Medulla oblongata (tissue), 1 donor: ENCODE measurements at regions not wholly inside any gene's neighbourhood (a gene's known extent, or its start where the extent isn't known, plus 50 kb on each side); places are given as distances from the start of the nearest gene placed in this dataset.

Source experiments
- DNase-seq: peaks from one replicate; pipeline ENCODE4 v3.0.0-alpha.2; 2015; ENCODE audit errors: extremely low spot score

- DNase-seq, result no peak
Observed at GRCh38 chr6:48272518-48272917, 161.5 kb upstream of the PTCHD4 start.

DNA sequence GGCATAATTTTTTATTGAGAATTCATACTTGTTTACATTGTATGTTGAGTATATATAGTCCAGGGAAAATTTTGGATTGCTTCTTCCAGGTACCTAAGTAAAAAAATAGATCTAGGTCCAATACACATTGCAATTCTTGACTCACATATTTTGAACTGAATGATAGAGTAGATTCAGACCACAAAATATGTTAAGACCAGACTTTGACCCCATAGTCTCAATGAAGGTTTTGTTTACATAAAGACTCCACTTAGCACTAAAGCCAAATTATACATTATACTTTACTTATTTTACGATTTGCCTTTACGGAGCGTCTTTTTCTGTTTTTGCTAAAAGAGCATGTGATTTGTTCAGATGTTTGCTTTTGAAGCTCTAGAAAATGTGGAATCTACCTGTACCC is 144.1 kb upstream of the PTCHD4 start:
- no peak for DNase-seq

- DNase-seq, result no peak
Observed at GRCh38 chr6:48249071-48249470, 138.1 kb upstream of the PTCHD4 start.

GRCh38 chr6:48243071-48243470 is 132.1 kb upstream of the PTCHD4 start:
- no peak for DNase-seq

DNA sequence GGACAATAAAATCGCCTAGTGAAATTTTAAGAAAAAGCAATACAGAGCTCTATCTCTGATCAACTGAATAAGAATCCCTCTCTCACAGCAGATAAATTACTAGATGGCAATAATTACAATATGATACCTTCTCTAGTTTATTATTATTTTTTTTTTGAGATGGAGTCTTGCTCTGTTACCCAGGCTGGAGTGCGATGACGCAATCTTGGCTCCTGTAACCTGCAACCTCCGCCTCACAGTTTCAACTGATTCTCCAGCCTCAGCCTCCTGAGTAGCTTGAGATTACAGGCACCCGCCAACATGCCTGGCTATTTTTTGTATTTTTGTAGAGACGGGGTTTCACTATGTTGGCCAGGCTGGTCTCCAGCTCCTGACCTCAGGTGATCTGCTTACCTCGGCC is 129.3 kb upstream of the PTCHD4 start:
- DNase-seq, result no peak

GRCh38 chr6:48236375-48236774 is 125.4 kb upstream of the PTCHD4 start:
- DNase-seq, result no peak

GRCh38 chr6:48233063-48233462 is 122.1 kb upstream of the PTCHD4 start:
- DNase-seq, result no peak

DNA sequence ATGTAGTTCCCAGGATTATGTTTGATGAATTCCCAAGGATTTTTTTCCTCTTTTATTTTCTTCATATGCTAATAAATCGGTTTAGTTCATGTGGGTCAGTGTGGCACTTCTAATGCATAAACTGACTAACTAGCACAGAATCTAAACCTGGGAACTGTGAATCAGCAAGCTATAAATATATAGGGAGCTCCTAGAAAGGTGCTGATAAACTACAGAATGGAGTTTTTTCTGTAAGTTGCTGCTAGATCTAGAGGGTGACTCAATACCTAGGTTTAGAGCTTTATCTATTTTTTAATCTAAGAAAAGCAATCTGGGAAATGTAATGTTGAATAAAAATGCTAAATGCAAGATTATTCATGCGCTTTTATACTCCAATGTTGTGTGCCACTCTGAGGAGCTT is 118.8 kb upstream of the PTCHD4 start:
- DNase-seq, result no peak

DNA sequence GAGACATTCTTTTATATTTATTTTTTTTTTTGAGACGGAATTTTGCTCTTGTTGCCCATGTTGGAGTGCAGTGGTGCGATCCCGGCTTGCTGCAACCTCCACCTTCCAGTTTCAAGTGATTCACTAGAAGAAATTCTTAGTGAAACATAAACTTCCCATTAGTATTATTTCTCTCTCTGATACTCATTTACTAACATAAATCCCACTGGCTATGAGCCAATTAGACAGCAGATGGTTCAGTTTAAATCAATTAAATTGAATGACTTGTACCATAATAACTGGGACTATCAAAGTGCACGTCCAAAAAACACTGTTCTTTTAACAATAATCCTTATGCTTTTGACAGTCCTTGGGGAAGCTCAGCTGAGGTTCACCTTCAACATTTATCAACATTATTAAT is 111.2 kb upstream of the PTCHD4 start:
- DNase-seq, result no peak

GRCh38 chr6:48213076-48213788 is 102.2 kb upstream of the PTCHD4 start:
- DNase-seq, result no peak

DNA sequence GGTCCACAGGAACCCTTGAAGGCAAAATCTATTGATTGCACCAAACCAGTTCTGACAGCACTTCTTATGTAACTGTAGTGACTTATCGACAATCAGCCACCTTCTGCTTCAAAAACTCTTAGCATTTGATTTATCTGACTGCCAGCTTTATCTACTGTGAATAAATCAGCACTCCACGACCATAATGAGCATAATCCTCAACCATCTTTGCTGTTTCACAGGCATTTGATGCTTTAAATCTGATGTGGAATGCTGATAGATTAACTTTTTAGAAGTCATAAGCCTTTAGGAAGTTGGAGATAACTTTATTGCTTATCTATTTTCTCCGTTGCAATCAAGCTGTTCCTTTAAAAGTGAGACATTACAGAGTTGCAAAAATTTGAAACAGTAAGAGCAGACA is 101.5 kb upstream of the PTCHD4 start:
- no peak for DNase-seq

DNA sequence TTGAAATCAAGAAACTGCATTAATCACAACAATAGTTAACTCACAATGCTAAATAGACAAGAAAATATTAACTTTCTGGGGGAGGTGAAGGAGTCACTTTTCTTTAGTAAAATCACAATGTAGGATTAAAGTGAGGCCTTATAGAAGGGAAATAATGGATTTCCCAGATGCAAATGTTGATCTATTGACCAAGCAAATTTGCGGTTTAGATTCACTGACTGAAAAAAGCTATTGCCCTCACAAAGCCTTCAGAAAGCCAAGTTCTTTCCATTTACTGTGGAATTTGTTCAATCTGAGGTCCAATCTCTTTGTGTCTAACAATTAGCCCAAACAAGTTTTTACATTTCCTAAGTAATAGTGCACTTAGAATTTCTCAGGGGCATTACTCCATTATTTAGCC is 95.1 kb upstream of the PTCHD4 start:
- DNase-seq, result no peak

- no peak for DNase-seq
Observed at GRCh38 chr6:48200869-48201390, 89.9 kb upstream of the PTCHD4 start.

DNA sequence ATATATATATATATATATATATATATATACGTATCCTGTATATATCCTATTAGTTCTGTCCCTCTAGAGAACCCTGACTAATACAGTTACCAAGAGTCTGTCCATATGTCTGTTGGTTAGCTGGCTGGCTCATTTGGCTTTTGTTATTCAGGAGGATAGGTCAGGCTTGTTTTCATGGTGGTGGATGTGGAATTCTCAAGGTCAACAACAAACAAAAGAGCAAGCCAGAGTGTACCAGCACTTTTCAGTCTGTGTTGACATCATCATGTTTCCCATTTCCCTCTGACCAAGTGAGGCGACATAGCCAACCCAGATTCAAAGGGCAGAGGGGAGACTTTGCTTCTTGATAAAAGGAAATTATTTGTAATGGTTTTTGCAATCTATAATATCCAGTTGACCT is 88.5 kb upstream of the PTCHD4 start:
- no peak for DNase-seq

DNA sequence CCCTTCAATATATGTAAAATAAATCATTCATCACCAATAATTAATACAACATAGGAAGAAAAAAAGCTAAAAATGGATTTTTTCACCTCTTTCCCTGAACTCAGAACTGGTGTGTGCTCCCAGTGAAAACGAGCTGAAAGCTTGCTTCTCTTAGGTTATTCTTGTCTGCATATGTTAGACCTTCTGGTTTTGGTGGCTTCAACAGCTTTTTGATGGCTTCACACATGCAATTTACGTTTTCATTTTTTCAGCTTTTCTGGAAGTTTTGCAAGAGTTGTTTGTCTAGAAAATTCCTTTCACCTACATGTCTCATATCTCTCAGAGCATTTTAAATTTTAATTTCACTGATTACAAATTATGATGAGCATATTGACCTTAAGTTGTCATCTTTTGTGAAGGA is 86.9 kb upstream of the PTCHD4 start:
- no peak for DNase-seq

DNA sequence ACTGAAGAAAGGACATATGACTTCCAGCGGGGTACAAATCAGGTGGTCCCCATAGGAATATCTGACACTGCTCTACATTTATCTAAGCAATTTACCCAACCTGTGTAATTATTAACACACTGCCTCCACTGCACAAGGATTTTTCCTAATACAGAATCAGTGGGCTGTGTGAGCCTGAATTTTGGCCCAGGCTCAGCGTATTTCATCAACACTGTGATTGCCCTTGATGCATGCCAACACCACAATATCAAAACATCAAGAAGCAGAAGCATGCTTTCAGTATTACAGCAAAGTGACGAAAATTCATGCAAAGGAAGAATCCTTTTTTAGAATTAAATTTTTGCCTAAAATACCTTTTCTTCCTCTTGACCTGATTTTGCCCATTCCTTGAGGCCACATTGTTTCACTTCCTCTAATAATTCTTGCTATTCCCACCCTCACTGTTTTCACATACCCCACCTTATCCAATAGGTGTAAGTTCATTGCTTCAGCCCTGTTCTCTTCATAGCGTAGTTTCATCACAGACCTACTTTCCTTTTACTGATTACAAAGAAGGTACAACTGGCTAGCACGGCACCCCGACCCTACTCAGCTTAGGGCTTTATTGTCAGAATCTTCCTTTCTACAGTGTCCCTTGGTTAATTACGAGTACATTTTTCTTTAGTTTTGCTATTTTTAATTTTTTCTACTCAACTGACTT is 83.7 kb upstream of the PTCHD4 start:
- no peak for DNase-seq

GRCh38 chr6:48188158-48188557 is 77.2 kb upstream of the PTCHD4 start:
- DNase-seq, result no peak

GRCh38 chr6:48186746-48187145 is 75.7 kb upstream of the PTCHD4 start:
- no peak for DNase-seq

DNA sequence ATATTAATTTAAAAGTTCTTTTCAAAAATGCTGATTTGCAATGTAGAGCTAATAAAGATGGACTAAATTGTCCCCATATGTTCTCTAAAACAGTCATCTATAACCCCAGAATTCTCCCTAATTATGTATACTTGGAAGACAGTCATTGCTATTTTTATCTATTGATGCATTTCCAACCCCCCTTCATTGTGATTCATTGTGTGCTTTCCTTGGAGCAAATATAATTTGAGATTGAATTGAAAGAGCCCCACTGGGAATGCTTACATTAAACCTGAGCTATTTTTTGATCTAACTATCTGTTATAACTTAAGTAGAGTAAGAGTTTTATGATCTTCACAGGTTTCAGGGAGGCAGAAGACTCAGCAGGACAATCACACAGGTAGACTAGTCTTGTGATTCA is 73.7 kb upstream of the PTCHD4 start:
- no peak for DNase-seq

DNA sequence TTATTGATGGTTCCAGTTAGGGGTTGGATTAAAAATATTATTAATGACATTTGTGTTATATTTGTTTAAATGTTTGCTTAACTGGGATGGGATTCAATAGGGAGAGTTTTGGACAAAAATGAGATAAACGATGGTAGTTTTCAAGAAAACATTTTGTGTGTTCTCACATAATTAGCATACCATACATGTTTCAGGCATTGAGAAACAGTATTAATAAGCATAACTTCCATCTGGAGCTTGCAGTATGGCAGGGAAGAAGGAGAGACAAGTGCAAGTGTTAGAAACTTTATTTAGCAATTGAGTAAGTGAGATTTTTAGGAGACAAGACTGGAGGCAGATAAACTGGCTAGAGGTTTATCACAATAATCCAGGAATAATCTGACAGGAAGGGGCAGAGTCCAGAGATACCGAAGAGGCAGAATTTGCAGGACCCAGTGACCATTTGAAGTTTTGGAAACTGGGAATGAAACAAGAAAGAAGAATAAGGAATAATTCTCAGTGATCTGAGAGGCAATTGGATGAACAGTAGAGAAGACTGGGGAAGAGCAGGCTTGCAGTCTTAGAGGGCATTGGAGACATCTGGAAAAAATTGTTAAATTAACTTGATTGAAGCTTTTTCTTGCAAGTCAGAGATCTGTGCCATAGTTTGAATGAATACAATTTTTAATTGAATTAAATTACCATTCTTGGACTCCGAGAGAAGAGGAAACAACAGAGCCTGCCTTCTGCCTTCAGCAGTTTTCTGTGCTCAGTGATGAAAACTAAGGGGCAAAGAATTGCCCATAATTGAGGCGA is 73.0 kb upstream of the PTCHD4 start:
- DNase-seq, result no peak

DNA sequence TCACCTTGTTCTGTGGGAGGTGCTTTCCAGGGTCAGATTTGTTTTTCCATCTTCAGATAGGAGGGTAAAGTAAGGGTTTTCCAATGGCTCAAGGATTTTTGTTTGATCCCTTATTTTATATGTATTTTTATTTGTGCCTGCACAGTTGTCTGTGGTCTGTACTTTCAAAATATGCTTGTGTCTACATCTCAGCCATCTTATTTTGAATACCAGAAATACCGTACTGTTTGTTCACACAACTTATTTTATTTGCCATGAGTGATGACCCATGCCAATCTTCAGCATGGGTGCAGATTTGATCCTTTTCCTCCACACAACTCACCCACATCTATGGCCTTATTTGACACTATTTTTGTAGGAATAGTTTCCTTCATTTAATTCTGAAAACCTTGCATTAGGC is 72.2 kb upstream of the PTCHD4 start:
- DNase-seq, result no peak

- no peak for DNase-seq
Observed at GRCh38 chr6:48178700-48179099, 67.7 kb upstream of the PTCHD4 start.

DNA sequence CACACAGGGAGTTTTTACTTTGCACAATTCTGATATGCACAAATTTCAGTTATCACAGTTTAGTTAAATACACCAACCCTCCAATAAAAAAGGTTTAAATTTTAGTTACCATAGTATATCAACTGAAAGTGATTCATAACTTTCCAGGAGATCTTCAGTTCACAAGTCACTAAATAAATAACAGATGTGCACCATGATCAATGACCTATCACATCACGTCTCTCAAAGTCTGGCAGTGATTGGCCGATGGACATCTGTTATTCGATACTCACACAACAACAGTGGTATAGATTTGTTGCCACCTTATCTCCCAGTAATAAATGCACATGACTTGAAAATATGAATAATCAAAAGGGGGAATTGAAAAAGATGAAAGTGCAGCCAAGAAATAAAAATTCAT is 66.8 kb upstream of the PTCHD4 start:
- no peak for DNase-seq
